ENCODE measurements at regions not wholly inside any gene's neighbourhood (a gene's known extent, or its start where the extent isn't known, plus 50 kb on each side); places are given as distances from the start of the nearest gene placed in this dataset.
A peak's percentile ranks its signal among the peaks of the same experiment; 100 is the strongest.

GRCh38 chr11:26896719-26897118, 97.2 kb upstream of the FIBIN start:
- Histone ChIP-seq H3K27ac (ENCODE audit: extremely low read length, insufficient read depth, low read length) (no peak overlapping the region), H3K4me3 (replicated peaks in 1 of 3; ENCODE audit: insufficient read depth in 1 of 3, low read depth in 2 of 3, low read length in 3 of 3) (no peak overlapping the region), H3K36me3 (replicated peaks in 1 of 2; ENCODE audit: control insufficient read depth in 1 of 2, insufficient read depth in 2 of 2, low read length in 2 of 2) (no peaks in the 10 kb centered on the region), H4K20me1 (ENCODE audit: insufficient read depth, low read length) (no peaks in the 10 kb centered on the region), H3K4me2 (ENCODE audit: low read depth, low read length) (no peak overlapping the region), H3K79me2 (ENCODE audit: insufficient read depth, low read length) (no peaks in the 10 kb centered on the region), H3K27me3 (ENCODE audit: control insufficient read depth in 1 of 2, insufficient read depth in 2 of 2, low read length in 2 of 2) (no peaks in the 10 kb centered on the region), H3K4me1 (ENCODE audit: insufficient read depth, low read length) (no peaks in the 10 kb centered on the region), H3K9ac (ENCODE audit: insufficient read depth, low read depth, low read length) (no peak overlapping the region), H3K9me3 (ENCODE audit: low read length) (no peaks in the 10 kb centered on the region), H2AFZ (ENCODE audit: low read length) (no peak overlapping the region)
- CTCF ChIA-PET (ENCODE audit: low intra/inter-chr PET ratio, low total read pairs), result no interaction called here
- in situ Hi-C loops (cut with HindIII; ENCODE audit: extremely low pct_ligation_motif_present, low pct_unique_long_range_greater_than_20kb), result no loop called here
- ATAC-seq (no peak), DNase-seq (ENCODE audit: low spot score) (no peak), FAIRE-seq (no peak)
- 4% methylated on average over 2 of the region's 2 CpGs for WGBS (ENCODE audit: low lambda C conversion rate)
- TF ChIP-seq ATF5 (CRISPR knock-in tag; IDR thresholded peaks at IDR 0.05; ENCODE audit: low read depth) (no peak), CREB3 (CRISPR knock-in tag; IDR thresholded peaks at IDR 0.05) (no peak), ZC3H4 (CRISPR knock-in tag; IDR thresholded peaks at IDR 0.05; ENCODE audit: borderline replicate concordance) (no peak), MAFK (conservative IDR thresholded peaks at IDR 0.05 in 1 of 2, IDR thresholded peaks at IDR 0.05 in 1 of 2; ENCODE audit: low read length in 2 of 2) (peak in 1 of 2 experiments; percentile 24; a peak in 1 of 4 replicates), ELF4 (CRISPR knock-in tag; IDR thresholded peaks at IDR 0.05; ENCODE audit: borderline replicate concordance) (no peak), SMAD3 (CRISPR knock-in tag; IDR thresholded peaks at IDR 0.05) (no peak)
- intact Hi-C loops (cut with micrococcal nuclease; ENCODE audit: unreplicated experiment), result no loop called here
- POLR2A ChIA-PET, result no interaction called here
- BruUV-seq (replicated peaks), result no TSS peak

- POLR2A ChIA-PET, result no interaction called here
- no peak for FAIRE-seq
- no peak for TF ChIP-seq ZNF562 (CRISPR knock-in tag; IDR thresholded peaks at IDR 0.05; ENCODE audit: borderline replicate concordance)
- TF ChIP-seq HDAC6 (IDR thresholded peaks at IDR 0.05; ENCODE audit: low read depth, low read length), result no peak
- TF ChIP-seq RBAK (CRISPR knock-in tag; IDR thresholded peaks at IDR 0.05), result no peak
- no peak for TF ChIP-seq NR2F1 (CRISPR knock-in tag; IDR thresholded peaks at IDR 0.05)
- no peak for TF ChIP-seq KAT2B (IDR thresholded peaks at IDR 0.05; ENCODE audit: borderline replicate concordance, low read depth, low read length)
- TF ChIP-seq ZNF530 (CRISPR knock-in tag; IDR thresholded peaks at IDR 0.05; ENCODE audit: low read depth), result no peak
- TF ChIP-seq ZNF253 (CRISPR knock-in tag; IDR thresholded peaks at IDR 0.05; ENCODE audit: borderline replicate concordance), result no peak
- TF ChIP-seq SATB2 (CRISPR knock-in tag; IDR thresholded peaks at IDR 0.05), result no peak
- TF ChIP-seq ZNF780A (CRISPR knock-in tag; IDR thresholded peaks at IDR 0.05), result no peak
- TF ChIP-seq ZNF607 (CRISPR knock-in tag; IDR thresholded peaks at IDR 0.05; ENCODE audit: borderline replicate concordance), result no peak
- no peak for TF ChIP-seq HNF4G (IDR thresholded peaks at IDR 0.05; ENCODE audit: borderline replicate concordance, low read depth, low read length)
- no peak for TF ChIP-seq HNF4G (CRISPR knock-in tag; IDR thresholded peaks at IDR 0.05; ENCODE audit: borderline replicate concordance, low read depth)
Measured at GRCh38 chr11:26898799-26899198, 95.1 kb upstream of the FIBIN start.

More at GRCh38 chr11:26898799-26899198, 95.1 kb upstream of the FIBIN start:
- Histone ChIP-seq H3K4me1 (ENCODE audit: insufficient read depth, low read length) (no peaks in the 10 kb centered on the region), H3K27ac (ENCODE audit: extremely low read length, insufficient read depth, low read length) (no peak overlapping the region), H3K4me2 (ENCODE audit: low read depth, low read length) (no peak overlapping the region), H3K9me3 (ENCODE audit: low read length) (no peaks in the 10 kb centered on the region), H4K20me1 (ENCODE audit: insufficient read depth, low read length) (no peaks in the 10 kb centered on the region), H2AFZ (ENCODE audit: low read length) (no peak overlapping the region), H3K79me2 (ENCODE audit: insufficient read depth, low read length) (no peaks in the 10 kb centered on the region), H3K36me3 (replicated peaks in 1 of 2; ENCODE audit: control insufficient read depth in 1 of 2, insufficient read depth in 2 of 2, low read length in 2 of 2) (no peaks in the 10 kb centered on the region), H3K4me3 (replicated peaks in 1 of 3; ENCODE audit: insufficient read depth in 1 of 3, low read depth in 2 of 3, low read length in 3 of 3) (no peak overlapping the region), H3K9ac (ENCODE audit: insufficient read depth, low read depth, low read length) (no peak overlapping the region), H3K27me3 (ENCODE audit: control insufficient read depth in 1 of 2, insufficient read depth in 2 of 2, low read length in 2 of 2) (no peaks in the 10 kb centered on the region)
- no peak for DNase-seq (ENCODE audit: low spot score)
- CTCF ChIA-PET (ENCODE audit: low intra/inter-chr PET ratio, low total read pairs), result no interaction called here
- WGBS (ENCODE audit: low lambda C conversion rate), result 0% methylated on average over 1 of the region's 1 CpG
- in situ Hi-C loops (cut with HindIII; ENCODE audit: extremely low pct_ligation_motif_present, low pct_unique_long_range_greater_than_20kb), result no loop called here
- BruUV-seq (replicated peaks), result no TSS peak
- intact Hi-C loops (cut with micrococcal nuclease; ENCODE audit: unreplicated experiment), result no loop called here
- no peak for ATAC-seq

All from HepG2 (cell line).